A673 (cell line): ENCODE measurements at regions not wholly inside any gene's neighbourhood (a gene's known extent, or its start where the extent isn't known, plus 50 kb on each side); places are given as distances from the start of the nearest gene placed in this dataset.

Experiments used
- BruUV-seq: library from RNA; stranded (reverse); fragments of 400-500 nt; replicated peaks from 2 replicates; lab custom pipeline; 2021; lab: Mats Ljungman, UMichigan
- CTCF ChIA-PET: fragments of 300-600 bp; sonication (Branson Sonifier 250); formaldehyde crosslinking; loops from one replicate; lab custom pipeline; 2022; ENCODE audit warnings: antibody characterized with exemption; lab: Charles Lee
- POLR2A ChIA-PET: fragments of 300-600 bp; sonication (Branson Sonifier 250); formaldehyde crosslinking; loops from one replicate; lab custom pipeline; 2022; ENCODE audit warnings: antibody characterized with exemption; ENCODE audit not compliant: low non-redundant PET; lab: Charles Lee
- DNase-seq: peaks from one replicate; pipeline ENCODE4 v3.0.0-alpha.2; 2015; ENCODE audit warnings: low spot score
- H3K27ac ChIP-seq: fragments of 200-600 bp; sonication (generic); 2 replicates; pipeline ENCODE4 v1.5.1; 2016; ENCODE audit warnings: mixed run types, low read depth, mild to moderate bottlenecking, mixed read lengths, antibody characterized with exemption, low read length; ENCODE audit not compliant: poor library complexity, severe bottlenecking
- H3K27me3 ChIP-seq: fragments of 200-600 bp; sonication (generic); replicated peaks from 2 replicates; pipeline ENCODE4 v1.6.1; 2017; ENCODE audit warnings: mixed run types, low read depth, mild to moderate bottlenecking, mixed read lengths, antibody characterized with exemption, low read length; ENCODE audit not compliant: insufficient read depth, poor library complexity
- H3K36me3 ChIP-seq: fragments of 200-600 bp; sonication (generic); 2 replicates; pipeline ENCODE4 v1.6.1; 2016; ENCODE audit warnings: mixed run types, mild to moderate bottlenecking, mixed read lengths, antibody characterized with exemption, low read length; ENCODE audit not compliant: insufficient read depth, poor library complexity, severe bottlenecking
- H3K4me1 ChIP-seq: fragments of 200-600 bp; sonication (generic); 2 replicates; pipeline ENCODE4 v1.6.1; 2017; ENCODE audit warnings: mixed run types, mild to moderate bottlenecking, mixed read lengths, antibody characterized with exemption, low read length; ENCODE audit not compliant: insufficient read depth, poor library complexity, severe bottlenecking
- H3K4me3 ChIP-seq: fragments of 200-600 bp; sonication (generic); 2 replicates; pipeline ENCODE4 v1.5.1; 2016; ENCODE audit warnings: low read depth, mixed run types, mild to moderate bottlenecking, mixed read lengths, low read length; ENCODE audit not compliant: poor library complexity, severe bottlenecking
- H3K9me3 ChIP-seq: fragments of 200-600 bp; sonication (generic); 2 replicates; pipeline ENCODE4 v1.6.1; 2016; ENCODE audit warnings: mixed run types, low read depth, mild to moderate bottlenecking, mixed read lengths, antibody characterized with exemption, low read length; ENCODE audit not compliant: poor library complexity, severe bottlenecking
- CTCF ChIP-seq: fragments of 300-800, 200-600 bp; sonication (generic); conservative IDR thresholded peaks from 2 replicates; pipeline ENCODE4 v1.5.1; 2017; ENCODE audit warnings: low read depth, mild to moderate bottlenecking, antibody characterized with exemption, low read length, moderate library complexity, mixed read lengths
- EZH2 ChIP-seq: fragments of 200-600 bp; sonication (generic); IDR thresholded peaks from 2 replicates; pipeline ENCODE4 v1.6.1; 2017; ENCODE audit warnings: borderline replicate concordance, low read depth, mild to moderate bottlenecking, mixed read lengths, antibody characterized with exemption, low read length; ENCODE audit not compliant: poor library complexity, severe bottlenecking
- intact Hi-C: fragments of 100-400 bp; cut with micrococcal nuclease; formaldehyde crosslinking; loops from one replicate; pipeline ENCODE4 v1.10.0; 2022; ENCODE audit not compliant: unreplicated experiment

- DNase-seq, result no peak
- ChIA-PET POLR2A (no interaction called here), CTCF (no interaction called here)
- H3K27ac ChIP-seq, result no peak overlapping the region
- TF ChIP-seq CTCF (no peak), EZH2 (no peak)
- no peaks in the 10 kb centered on the region for H3K4me1 ChIP-seq
- no TSS peak for BruUV-seq
- H3K4me3 ChIP-seq, result no peak overlapping the region
- H3K36me3 ChIP-seq, result no peaks in the 10 kb centered on the region
- H3K9me3 ChIP-seq, result peaks cover 46% of the 10 kb centered on the region
- intact Hi-C loops, result no loop called here
- no peaks in the 10 kb centered on the region for H3K27me3 ChIP-seq
Measured at GRCh38 chr5:2588850-2589501, 162.5 kb downstream of the IRX2 start.

GRCh38 chr5:2587189-2588031 is 164.1 kb downstream of the IRX2 start:
- BruUV-seq, result no TSS peak
- no peaks in the 10 kb centered on the region for H3K4me1 ChIP-seq
- TF ChIP-seq EZH2 (no peak), CTCF (no peak)

GRCh38 chr5:2586016-2586715 is 165.3 kb downstream of the IRX2 start:
- ChIA-PET CTCF (no interaction called here), POLR2A (no interaction called here)
- intact Hi-C loops, result no loop called here

More at GRCh38 chr5:2587189-2588031, 164.1 kb downstream of the IRX2 start:
- H3K9me3 ChIP-seq, result peaks cover 46% of the 10 kb centered on the region
- no peaks in the 10 kb centered on the region for H3K36me3 ChIP-seq
- ChIA-PET POLR2A (no interaction called here), CTCF (no interaction called here)
- no peak overlapping the region for H3K27ac ChIP-seq
- no peak for DNase-seq
- no peaks in the 10 kb centered on the region for H3K27me3 ChIP-seq
- intact Hi-C loops, result no loop called here
- no peak overlapping the region for H3K4me3 ChIP-seq

More at GRCh38 chr5:2586016-2586715, 165.3 kb downstream of the IRX2 start:
- BruUV-seq, result no TSS peak
- no peaks in the 10 kb centered on the region for H3K4me1 ChIP-seq
- no peaks in the 10 kb centered on the region for H3K36me3 ChIP-seq
- peaks cover 39% of the 10 kb centered on the region for H3K9me3 ChIP-seq
- no peak for DNase-seq
- no peak for TF ChIP-seq CTCF
- TF ChIP-seq EZH2, result no peak
- H3K27ac ChIP-seq, result no peak overlapping the region
- no peak overlapping the region for H3K4me3 ChIP-seq
- H3K27me3 ChIP-seq, result no peaks in the 10 kb centered on the region
